ENCODE measurements at regions not wholly inside any gene's neighbourhood (a gene's known extent, or its start where the extent isn't known, plus 50 kb on each side); places are given as distances from the start of the nearest gene placed in this dataset.

GRCh38 chr9:105157171-105157583 is 87.3 kb upstream of the SLC44A1 start:
- Mint-ChIP-seq H3K36me3 (no peaks in the 10 kb centered on the region), H3K27ac (no peak overlapping the region), H3K4me3 (no peak overlapping the region), H3K27me3 (no peaks in the 10 kb centered on the region), H3K4me1 (ENCODE audit: unreplicated experiment) (peaks cover 7% of the 10 kb centered on the region), H3K9me3 (no peaks in the 10 kb centered on the region)
- DNase-seq (ENCODE audit: extremely low spot score, unreplicated experiment): no peak
- peak; percentile 55 for TF ChIP-seq CTCF (conservative IDR thresholded peaks at IDR 0.05)

DNA sequence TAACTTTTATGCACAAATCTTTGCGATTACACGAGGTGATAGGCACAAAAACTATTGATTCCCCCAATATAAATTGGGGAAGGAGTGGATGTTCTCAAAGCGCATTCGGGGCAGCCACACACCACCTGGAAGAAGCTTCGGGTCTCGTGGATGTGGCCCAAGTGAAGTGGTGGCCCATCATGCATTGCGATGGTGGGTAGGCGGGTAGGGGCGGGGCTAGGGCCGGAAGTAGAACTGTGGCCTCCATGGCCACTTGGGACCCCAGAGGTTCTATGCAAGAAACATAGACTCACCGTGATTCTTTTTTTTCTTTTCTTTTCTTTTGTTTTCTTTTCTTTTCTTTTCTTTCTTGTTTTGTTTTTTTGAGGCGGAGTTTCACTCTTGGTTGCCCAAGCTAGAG is 86.4 kb upstream of the SLC44A1 start:
- no peak overlapping the region for H3K4me3 Mint-ChIP-seq

GRCh38 chr9:105158898-105159297 is 85.6 kb upstream of the SLC44A1 start:
- no peak for TF ChIP-seq CTCF (conservative IDR thresholded peaks at IDR 0.05)
- no peaks in the 10 kb centered on the region for H3K36me3 Mint-ChIP-seq
- peaks cover 7% of the 10 kb centered on the region for H3K4me1 Mint-ChIP-seq (ENCODE audit: unreplicated experiment)
- no peaks in the 10 kb centered on the region for H3K27me3 Mint-ChIP-seq
- DNase-seq (ENCODE audit: extremely low spot score, unreplicated experiment): no peak
- no peak overlapping the region for H3K27ac Mint-ChIP-seq
- no peaks in the 10 kb centered on the region for H3K9me3 Mint-ChIP-seq
- no peak overlapping the region for H3K4me3 Mint-ChIP-seq

More for the DNA sequence above, 86.4 kb upstream of the SLC44A1 start:
- no peak for DNase-seq (ENCODE audit: extremely low spot score, unreplicated experiment)
- peaks cover 7% of the 10 kb centered on the region for H3K4me1 Mint-ChIP-seq (ENCODE audit: unreplicated experiment)
- H3K27ac Mint-ChIP-seq: no peak overlapping the region
- H3K27me3 Mint-ChIP-seq: no peaks in the 10 kb centered on the region
- no peaks in the 10 kb centered on the region for H3K9me3 Mint-ChIP-seq
- H3K36me3 Mint-ChIP-seq: no peaks in the 10 kb centered on the region
- no peak for TF ChIP-seq CTCF (conservative IDR thresholded peaks at IDR 0.05)

DNA sequence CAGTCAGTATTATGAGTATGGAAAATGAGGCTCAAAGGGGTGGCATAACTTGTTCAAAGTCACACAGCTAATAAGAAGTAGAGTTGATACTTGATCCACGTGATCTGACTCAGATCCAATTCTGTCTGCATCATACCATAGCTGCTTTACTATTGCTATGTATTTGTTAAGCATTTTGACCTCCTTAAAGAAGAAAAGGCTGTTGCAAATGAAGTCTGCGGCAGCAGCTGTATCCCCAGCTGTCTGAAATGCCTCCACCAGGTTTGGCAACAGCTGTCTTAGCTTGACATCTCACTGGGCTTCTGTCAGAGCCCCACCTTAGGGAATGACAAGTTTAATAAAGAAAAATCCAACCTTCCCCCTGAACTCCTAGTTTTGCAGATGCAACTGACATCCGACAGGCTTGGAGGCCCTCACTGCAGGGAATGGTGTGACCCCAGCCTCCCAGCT is 75.6 kb upstream of the SLC44A1 start:
- Mint-ChIP-seq H3K4me1 (ENCODE audit: unreplicated experiment) (peaks cover 5% of the 10 kb centered on the region), H3K27me3 (no peaks in the 10 kb centered on the region), H3K27ac (no peak overlapping the region), H3K36me3 (no peaks in the 10 kb centered on the region), H3K9me3 (no peaks in the 10 kb centered on the region), H3K4me3 (no peak overlapping the region)
- TF ChIP-seq CTCF (conservative IDR thresholded peaks at IDR 0.05): no peak
- no peak for DNase-seq (ENCODE audit: extremely low spot score, unreplicated experiment)

GRCh38 chr9:105171076-105171475 is 73.4 kb upstream of the SLC44A1 start:
- no peaks in the 10 kb centered on the region for H3K9me3 Mint-ChIP-seq
- H3K36me3 Mint-ChIP-seq: no peaks in the 10 kb centered on the region
- H3K27ac Mint-ChIP-seq: no peak overlapping the region
- no peak for TF ChIP-seq CTCF (conservative IDR thresholded peaks at IDR 0.05)
- H3K4me3 Mint-ChIP-seq: no peak overlapping the region
- DNase-seq (ENCODE audit: extremely low spot score, unreplicated experiment): no peak
- H3K27me3 Mint-ChIP-seq: no peaks in the 10 kb centered on the region
- peaks cover 5% of the 10 kb centered on the region for H3K4me1 Mint-ChIP-seq (ENCODE audit: unreplicated experiment)

DNA sequence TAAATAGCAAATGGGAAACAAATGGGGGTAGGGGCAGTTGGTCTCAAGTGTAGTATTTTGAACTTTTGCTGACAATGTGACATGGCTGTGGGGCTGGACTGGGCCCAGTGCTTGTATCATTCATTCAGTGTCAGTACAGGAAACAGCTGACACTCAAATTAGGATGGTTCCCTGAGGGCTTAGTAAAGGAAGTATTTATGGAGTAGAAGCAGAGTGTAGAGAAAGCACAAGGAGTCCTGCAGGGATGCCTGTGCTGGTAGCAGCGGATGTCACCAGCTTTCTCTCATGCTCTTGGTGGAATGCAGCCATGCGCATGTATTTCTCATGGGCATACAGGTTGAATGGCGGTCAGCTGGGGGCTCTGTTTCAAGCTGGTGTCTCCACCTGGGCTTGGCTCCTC is 72.9 kb upstream of the SLC44A1 start:
- Mint-ChIP-seq H3K27ac (no peak overlapping the region), H3K4me3 (no peak overlapping the region), H3K4me1 (ENCODE audit: unreplicated experiment) (peaks cover 5% of the 10 kb centered on the region), H3K36me3 (no peaks in the 10 kb centered on the region), H3K27me3 (no peaks in the 10 kb centered on the region), H3K9me3 (no peaks in the 10 kb centered on the region)
- TF ChIP-seq CTCF (conservative IDR thresholded peaks at IDR 0.05): no peak
- no peak for DNase-seq (ENCODE audit: extremely low spot score, unreplicated experiment)
